GM18520 (cell line): ENCODE measurements at regions not wholly inside any gene's neighbourhood (a gene's known extent, or its start where the extent isn't known, plus 50 kb on each side); places are given as distances from the start of the nearest gene placed in this dataset.
"Not testable (repeated sequence)": the region's sequence is repeated elsewhere in the genome, so short reads cannot be mapped to it uniquely, and the experiment has no call there.

Experiments used
- ATAC-seq: cut with Tn5 transposase; IDR thresholded peaks from one replicate; pipeline ENCODE4 v1.9.1; 2021; ENCODE audit not compliant: unreplicated experiment

DNA sequence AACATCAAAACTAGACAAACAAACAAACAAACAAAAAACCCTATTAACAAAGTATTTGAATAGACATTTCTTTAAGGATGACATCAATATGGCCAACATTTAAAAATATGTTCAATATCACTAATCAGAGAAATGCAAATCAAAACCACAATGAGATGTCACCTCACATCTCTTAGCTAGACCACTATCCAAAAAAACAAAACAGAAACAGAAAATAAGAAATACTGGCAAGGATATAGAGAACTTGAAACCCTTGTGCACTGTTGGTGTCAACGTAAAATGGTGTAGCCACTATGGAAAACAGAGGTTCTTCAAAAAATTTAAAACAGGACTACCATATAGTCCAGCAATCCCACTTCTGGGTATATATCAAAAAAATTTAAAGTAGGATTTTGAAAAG, 308.2 kb downstream of the SPATA31A1 start:
- peak; percentile 90 for ATAC-seq

DNA sequence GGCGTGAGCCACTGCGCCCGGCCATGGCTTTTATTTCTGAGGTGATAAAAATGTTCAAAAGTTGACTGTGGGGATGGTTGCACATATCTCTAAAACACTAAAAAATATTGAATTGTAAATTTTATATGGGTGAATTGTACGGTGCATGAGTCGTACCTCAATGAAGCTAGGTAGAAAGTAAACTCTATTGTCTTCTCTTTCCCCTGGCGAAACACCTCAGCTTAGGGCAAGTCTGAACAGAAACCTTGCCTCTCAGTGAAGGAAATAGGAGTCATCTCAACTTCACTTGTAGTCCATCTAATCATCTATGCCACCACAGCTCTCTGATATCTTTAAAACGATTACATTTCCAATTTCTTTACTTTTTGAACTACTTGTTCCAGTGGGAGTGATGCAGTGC, 309.6 kb downstream of the SPATA31A1 start:
- ATAC-seq, result not testable (repeated sequence)

DNA sequence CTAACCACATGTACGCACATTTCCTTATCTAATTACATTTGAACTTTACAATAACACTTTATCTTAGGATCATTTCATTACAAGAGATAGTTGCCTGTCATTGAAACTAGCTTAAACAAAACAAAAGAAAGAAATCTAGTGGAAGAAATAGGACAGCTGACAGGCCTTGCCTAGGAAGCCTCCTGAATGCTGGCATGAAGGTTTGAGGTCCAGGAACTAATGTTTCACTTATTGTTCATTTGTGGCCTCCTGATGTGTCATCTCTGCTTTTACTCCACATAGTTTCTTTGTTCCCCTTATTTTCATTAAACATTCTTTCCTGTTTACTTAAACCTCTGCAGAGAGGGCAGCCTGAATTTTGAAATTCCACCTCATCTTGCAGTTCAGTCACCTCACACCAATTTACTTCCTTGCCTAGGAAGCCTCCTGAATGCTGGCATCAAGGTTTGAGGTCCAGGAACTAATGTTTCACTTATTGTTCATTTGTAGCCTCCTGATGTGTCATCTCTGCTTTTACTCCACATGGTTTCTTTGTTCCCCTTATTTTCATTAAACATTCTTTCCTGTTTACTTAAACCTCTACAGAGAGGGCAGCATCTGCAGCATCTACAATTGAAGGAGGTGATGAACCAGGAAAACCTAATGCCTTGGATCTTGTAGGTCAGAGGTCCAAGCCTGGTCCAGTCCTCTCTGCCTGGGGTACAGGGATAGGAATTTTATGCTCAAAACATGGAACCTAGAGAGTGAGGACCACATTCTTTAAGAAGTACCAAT, 319.2 kb downstream of the SPATA31A1 start:
- not testable (repeated sequence) for ATAC-seq

DNA sequence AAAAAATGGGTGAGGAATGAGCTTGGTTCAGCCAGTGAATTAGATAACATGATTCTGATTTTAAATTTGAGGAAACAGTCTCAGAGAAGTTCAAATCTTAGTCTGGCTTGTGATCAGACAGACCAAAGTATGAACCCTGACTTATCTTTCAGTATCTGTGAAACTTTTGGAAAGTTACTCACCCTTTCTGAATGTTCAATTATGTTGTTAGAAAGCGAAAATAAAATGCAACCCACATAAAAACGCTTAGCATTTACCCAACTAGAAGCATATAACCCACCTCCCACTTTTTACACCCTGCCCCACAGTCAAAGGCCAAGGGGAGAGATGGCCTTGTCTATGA, 319.7 kb downstream of the SPATA31A1 start:
- not testable (repeated sequence) for ATAC-seq

DNA sequence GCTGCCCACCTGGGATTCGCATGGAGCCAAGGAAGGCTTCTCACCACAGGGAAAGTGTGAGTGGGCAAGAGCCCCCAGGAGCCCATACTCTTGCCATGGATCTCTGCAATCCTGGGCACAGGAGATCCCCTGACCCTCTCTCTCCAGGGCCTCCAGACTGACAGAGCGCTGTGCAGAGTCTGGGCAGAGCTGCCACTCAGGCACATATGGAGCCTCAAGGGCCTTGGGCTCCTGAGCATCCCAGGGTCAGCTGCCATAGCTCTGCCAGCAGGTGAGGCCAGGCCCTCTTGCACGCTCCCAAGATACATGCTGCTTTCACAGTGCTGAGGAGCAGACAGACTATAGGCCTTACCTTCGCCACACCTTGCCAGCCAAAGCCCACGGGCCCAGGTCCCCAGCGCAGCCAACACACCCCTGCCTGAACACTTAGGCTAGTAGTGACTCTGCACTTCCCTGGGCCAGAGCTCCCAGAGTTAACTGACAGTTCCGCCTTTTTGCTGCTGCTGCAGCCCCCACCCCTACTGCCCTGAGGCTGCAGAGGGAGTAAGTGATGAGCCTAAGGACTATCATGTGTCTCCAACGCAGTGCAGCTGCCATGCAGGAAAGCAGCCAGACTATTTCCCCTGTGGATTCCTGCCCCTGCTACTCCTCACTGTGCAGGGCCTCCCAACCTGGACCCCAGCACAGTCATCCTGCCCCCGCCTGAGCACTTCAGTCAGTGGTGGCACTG, 323.2 kb downstream of the SPATA31A1 start:
- ATAC-seq, result not testable (repeated sequence)

DNA sequence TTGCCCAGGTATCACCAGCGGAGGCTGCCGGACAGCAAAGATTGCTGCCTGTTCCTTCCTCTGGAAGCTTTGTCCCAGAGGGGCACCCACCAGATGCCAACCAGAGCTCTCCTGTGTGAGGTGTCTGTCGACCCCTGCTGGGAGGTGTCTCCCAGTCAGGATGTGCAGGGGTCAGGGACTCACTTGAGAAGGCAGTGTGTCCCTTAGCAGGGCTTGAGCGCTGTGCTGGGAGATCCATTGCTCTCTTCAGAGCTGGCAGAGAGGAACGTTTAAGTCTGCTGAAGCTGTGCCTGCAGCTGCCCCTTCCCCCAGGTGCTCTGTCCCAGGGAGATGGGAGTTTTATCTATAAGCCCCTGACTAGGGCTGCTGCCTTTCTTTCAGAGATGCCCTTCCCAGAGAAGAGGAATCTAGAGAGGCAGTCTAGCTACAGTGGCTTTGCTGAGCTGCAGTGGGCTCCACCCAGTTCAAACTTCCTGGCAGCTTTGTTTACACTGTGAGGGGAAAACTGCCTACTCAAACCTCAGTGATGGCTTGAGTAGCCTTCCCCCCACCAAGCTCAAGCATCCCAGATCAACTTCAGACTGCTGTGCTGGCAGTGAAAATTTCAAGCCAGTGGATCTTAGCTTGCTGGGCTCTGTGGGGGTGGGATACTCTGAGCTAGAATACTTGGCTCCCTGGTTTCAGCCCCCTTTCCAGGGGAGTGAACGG, 325.4 kb downstream of the SPATA31A1 start:
- ATAC-seq, result not testable (repeated sequence)

DNA sequence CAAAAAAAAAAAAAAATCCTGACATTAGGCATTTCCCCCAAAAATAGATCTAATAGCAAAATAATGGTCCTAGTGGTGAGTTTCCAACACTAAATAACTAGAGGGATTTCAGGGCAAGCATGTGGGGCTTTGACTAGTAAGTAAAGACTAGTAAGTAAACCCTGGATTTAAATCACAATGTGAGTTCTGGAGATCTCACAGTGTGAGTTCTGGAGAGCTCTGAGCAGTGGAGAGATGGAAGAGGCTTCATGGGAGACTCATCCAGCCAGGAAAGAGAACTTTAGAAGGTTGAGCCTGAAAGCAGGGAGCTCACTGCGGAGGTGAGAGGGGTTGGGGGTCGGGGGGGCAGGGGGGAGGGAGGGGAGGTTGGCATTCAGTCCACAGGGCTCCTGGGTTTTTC, 373.4 kb downstream of the SPATA31A1 start:
- ATAC-seq, result not testable (repeated sequence)

DNA sequence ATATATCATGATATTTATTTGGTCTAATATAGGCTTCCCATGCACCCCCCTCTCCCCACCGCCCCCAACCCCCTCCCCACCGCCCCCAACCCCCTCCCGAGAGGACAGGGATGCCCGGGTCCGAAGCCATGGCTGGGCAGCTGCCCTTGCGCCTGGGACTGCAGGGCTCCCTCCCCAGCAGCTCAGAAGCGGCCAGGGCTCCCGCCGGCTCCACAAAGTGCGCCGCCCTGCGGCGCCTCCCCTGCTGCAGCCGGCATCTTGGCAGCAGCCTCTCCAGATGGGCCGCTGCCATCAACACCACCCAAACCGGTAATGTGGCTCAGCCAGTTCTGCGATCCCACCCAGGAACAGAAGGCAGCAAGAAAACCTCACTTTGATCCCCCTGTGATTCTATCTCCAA, 389.4 kb downstream of the SPATA31A1 start:
- not testable (repeated sequence) for ATAC-seq

DNA sequence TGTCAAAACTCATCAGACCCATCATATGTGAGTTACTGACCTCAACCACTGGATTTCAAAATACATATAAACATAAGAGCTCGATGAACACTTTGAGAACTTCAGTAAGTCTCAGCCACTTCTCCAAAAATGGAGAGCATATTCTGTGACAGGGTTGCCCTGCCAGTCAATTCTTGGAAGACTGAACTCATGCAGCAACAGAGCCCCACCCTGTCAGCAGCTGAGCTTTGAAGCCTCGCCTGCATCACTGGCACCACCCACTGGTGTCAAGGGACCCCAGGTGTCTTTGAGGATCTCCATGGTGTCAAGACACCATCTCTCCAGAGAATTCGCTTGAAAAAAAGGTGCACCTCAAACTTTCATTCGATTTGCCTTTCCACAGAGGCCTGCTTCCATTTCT, 420.1 kb downstream of the SPATA31A1 start:
- not testable (repeated sequence) for ATAC-seq

DNA sequence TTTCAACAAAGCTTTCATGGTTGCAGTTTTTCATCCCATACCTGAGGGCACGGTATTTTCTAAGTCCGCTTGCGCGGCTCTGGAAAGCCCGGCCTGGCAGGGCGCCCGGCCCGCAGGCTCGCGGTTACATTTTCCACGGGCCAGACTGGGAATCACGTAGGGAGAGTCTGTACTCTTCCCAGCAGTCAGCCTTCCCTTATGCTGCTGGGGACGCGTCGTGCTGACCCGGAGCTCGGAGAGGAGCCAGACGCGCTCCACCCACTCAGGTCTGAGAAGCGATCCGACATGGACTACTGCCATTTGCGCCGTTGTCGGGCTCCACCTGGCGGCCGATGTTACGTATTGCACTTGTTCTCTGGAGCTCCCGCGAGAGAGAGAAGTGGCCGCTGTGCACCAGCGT, 435.9 kb downstream of the SPATA31A1 start:
- ATAC-seq, result peak; percentile 97

DNA sequence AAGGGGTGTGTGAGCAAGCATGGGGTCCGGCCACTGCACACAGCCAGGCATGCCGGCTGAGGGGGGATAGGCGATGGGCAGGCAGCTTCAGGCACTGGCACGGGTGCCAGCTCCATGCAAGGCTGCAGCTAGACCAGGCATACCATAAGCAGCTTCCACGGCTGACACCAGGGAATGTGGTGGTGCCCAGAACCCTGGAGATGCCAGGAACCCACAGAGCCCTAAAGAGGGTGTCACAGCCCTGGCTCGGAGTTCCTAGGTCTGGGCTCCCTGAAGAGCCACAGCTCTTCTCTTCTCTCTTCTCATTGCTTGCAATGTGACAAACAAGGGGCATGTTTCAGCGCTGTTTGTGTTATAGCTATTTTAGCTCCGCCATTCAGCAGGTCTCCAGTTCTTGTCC, 442.5 kb downstream of the SPATA31A1 start:
- not testable (repeated sequence) for ATAC-seq

DNA sequence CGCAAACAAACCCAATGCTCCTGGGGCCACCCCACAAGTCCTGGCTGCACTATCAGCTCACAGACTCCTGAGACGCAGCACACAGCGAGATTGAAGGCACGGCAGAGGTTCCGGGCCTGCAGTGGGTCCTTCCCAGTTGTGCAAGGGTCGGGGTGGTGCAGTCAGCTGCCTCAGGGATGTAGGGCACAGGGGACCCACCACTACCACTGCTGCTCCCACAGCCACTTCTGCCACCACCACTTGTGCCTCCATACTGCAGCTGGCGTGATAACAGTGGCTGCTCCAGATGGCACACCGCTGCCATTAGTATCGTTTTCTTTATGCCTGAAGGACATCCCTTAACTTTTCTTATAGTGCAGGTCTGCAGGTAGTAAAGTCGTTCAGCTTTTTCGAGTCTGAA, 443.8 kb downstream of the SPATA31A1 start:
- ATAC-seq, result not testable (repeated sequence)

DNA sequence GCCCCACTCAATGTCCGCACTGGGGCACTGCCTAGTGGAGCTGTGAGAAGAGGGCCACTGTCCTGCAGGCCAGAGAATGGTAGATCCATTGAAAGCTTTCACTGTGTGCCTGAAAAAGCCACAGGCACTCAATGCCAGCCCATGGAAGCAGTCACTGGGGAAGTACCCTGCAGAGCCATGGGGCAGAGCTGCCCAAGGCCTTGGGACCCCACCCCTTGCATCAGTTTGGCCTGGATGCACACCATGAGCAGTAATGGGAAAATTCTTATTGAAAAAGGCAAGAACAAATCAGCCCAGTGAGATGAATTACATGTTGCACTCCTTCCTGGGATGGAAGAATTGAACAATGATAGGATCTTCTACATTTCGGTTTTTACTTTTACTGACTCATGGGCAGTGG, 447.1 kb downstream of the SPATA31A1 start:
- not testable (repeated sequence) for ATAC-seq

DNA sequence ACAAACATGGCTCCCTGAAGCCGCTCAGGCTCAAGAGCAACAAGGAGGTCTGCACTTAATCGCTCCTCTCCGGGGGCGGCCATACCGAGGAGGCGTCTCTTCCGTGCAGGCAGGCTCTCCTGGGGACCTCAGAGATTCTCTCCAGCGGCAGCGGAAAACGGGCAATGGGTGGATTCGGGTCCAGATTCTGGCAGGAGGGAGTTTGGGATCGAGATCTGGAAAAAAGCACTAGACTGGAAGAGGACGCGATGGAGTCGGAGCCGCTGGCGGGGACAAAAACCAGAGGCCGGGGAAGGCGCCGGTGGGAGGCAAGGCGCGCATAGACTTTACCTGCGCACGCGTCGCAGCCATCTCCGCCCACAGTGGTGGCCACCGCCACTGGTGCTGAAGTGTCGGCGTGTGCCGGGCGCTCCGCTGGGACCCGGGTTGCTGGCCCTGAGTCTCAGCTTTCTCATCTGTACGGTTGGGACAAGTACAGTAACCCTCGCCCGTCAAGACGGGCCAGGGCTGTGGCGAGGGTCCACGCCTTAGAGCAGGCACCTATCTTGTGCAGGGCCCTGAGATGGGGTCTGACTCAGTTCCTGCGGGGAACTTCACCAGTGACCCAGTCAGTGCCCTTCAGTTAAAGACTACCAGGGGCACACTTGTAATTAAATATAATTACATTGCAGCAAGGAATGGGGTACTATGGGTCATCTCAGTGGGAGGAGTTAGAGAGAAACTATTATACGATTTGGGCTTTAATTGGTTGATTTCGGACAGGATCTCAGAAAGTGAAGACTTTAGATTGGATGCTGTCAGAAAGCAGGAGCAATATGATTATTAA, 454.1 kb downstream of the SPATA31A1 start:
- peak; percentile 82 for ATAC-seq

DNA sequence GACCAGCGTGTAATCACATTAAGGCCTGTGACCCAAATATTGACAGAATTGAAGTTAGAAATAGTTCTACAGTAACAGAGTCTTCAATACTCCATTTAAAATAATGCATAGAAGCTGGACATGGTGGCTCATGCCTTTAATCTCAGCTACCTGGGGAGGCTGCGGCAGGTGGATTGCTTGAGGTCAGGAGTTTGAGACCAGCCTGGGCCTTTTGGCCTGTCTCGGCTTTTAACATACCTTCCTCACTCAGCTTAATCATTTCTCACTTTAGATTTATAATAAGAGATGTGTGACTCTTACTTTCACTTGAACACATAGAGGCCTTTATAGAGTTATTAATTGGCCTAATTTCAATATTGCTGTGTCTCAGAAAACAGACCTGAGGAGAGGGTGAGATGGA, 454.9 kb downstream of the SPATA31A1 start:
- ATAC-seq, result not testable (repeated sequence)

DNA sequence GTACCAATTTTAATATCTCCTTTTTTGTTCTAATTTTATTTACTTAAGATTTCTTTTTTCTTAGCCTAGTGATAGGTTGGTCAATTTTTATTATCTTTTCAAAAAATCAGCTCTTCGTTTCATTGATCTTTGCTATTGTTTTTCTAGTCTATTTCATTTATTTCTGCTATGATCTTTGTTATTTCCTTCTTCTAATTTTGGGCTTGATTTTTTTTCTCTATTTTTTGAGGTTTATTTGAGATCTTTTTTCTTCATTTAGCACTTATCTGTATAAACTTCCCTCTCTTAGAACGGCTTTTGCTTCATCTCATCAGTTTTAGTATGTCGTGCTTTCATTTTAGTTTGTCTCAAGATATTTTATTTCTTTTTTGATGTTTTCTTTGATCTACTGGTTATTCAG, 456.1 kb downstream of the SPATA31A1 start:
- not testable (repeated sequence) for ATAC-seq

DNA sequence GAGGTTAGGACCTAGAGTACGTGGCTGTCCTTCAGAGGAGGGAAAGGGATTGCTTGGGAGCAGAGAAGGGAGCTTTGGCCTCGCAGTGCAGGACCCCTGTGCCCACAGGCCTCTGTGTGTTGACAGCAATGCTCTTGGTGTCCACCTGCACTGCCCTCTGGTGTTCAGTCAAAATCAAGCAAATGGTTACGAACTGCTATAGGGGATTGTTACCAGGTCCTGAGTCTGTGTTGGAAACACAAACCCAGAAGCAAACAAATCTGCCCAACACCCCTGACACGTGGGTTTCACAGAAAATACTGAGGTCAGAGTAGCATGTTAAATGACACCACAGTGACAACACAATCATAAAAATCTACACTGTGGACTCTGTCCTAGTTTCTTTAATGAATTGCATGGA, 473.0 kb downstream of the SPATA31A1 start:
- ATAC-seq, result not testable (repeated sequence)
